Activated naive CD8-positive, alpha-beta T cell (primary cell): ENCODE measurements at regions not wholly inside any gene's neighbourhood (a gene's known extent, or its start where the extent isn't known, plus 50 kb on each side); places are given as distances from the start of the nearest gene placed in this dataset.
"Not testable (repeated sequence)": the region's sequence is repeated elsewhere in the genome, so short reads cannot be mapped to it uniquely, and the experiment has no call there.

Experiments
- H3K27ac Mint-ChIP-seq: one replicate; pipeline ENCODE4 v1.8.0; 2021; ENCODE audit warnings: mixed read lengths
- H3K27me3 Mint-ChIP-seq: one replicate; pipeline ENCODE4 v1.8.0; 2021; ENCODE audit warnings: mixed read lengths
- H3K36me3 Mint-ChIP-seq: one replicate; pipeline ENCODE4 v1.8.0; 2021; ENCODE audit warnings: mixed read lengths
- H3K4me1 Mint-ChIP-seq: one replicate; pipeline ENCODE4 v1.8.0; 2021; ENCODE audit warnings: low read depth, mixed read lengths
- H3K4me3 Mint-ChIP-seq: one replicate; pipeline ENCODE4 v1.8.0; 2021; ENCODE audit warnings: mild to moderate bottlenecking, mixed read lengths
- H3K9me3 Mint-ChIP-seq: one replicate; pipeline ENCODE4 v1.8.0; 2021; ENCODE audit warnings: low read depth, mixed read lengths

DNA sequence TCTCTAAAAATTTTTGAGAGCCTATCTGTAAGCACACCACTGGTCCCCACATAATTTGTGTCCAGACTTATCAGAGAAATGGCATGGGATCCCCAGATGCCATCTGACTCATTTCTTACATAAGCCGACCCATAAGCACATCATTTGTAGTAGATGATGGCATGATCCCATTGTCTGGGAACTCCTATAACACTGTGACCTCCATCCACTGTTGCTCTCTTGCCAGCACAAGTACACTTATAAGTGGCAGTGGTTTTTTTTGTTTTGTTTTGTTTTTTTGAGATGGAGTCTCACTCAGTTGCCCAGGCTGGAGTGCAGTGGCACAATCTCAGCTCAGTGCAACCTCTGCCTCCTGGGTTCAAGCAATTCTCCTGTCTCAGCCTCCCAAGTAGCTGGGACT, 350.7 kb upstream of the ZFHX3 start:
- not testable (repeated sequence) for H3K4me1 Mint-ChIP-seq, H3K27me3 Mint-ChIP-seq, H3K4me3 Mint-ChIP-seq, H3K9me3 Mint-ChIP-seq, H3K27ac Mint-ChIP-seq, H3K36me3 Mint-ChIP-seq

DNA sequence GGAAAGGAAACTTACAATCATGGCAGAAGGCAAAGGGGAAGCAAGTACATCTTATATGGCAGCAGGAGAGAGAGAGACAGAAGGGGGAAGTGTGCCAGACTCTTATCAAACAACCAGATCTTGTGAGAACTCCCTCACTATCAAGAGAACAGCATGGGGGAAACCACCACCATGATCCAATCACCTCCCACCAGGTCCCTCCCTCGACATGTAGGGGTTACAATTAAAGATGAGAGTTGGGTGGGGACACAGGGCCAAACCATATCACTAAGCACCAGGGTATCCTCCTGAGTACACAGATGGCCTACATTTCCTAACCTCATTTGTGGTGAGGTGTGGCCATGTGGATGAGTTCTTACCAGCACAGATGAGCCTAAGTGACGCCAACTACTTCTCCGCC, 348.6 kb upstream of the ZFHX3 start:
- Mint-ChIP-seq H3K36me3 (no peaks in the 10 kb centered on the region), H3K27ac (no peak overlapping the region)

GRCh38 chr16:73390936-73391335, 343.0 kb upstream of the ZFHX3 start:
- H3K27ac Mint-ChIP-seq, result no peak overlapping the region
- H3K27me3 Mint-ChIP-seq, result no peaks in the 10 kb centered on the region
- H3K4me3 Mint-ChIP-seq, result no peak overlapping the region
- no peaks in the 10 kb centered on the region for H3K36me3 Mint-ChIP-seq
- no peaks in the 10 kb centered on the region for H3K4me1 Mint-ChIP-seq
- no peaks in the 10 kb centered on the region for H3K9me3 Mint-ChIP-seq

More for the DNA sequence above, 348.6 kb upstream of the ZFHX3 start:
- Mint-ChIP-seq H3K4me1 (no peaks in the 10 kb centered on the region), H3K9me3 (no peaks in the 10 kb centered on the region), H3K4me3 (no peak overlapping the region), H3K27me3 (peaks cover 1% of the 10 kb centered on the region)

DNA sequence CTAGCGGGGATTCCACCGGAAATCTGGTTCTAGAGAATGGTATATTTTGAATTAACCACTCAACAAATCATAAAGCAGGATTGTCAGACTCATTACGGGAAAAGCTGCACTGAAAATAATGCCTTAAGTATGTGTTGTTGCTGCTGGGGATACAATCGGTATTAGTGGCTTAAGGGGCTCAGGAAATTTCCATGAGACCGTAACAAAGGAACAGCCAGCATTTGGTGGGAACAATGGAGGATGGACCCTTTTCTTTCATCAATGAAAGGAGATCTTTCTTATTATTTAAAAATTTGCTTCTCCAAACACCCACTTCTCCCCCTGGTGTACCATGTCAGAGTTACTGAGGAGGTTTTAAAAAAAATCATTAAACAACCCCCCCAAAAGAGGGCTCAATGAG, 342.6 kb upstream of the ZFHX3 start:
- no peak overlapping the region for H3K27ac Mint-ChIP-seq
- H3K4me3 Mint-ChIP-seq, result no peak overlapping the region
- H3K4me1 Mint-ChIP-seq, result no peaks in the 10 kb centered on the region
- H3K9me3 Mint-ChIP-seq, result no peaks in the 10 kb centered on the region
- H3K27me3 Mint-ChIP-seq, result no peaks in the 10 kb centered on the region
- no peaks in the 10 kb centered on the region for H3K36me3 Mint-ChIP-seq

DNA sequence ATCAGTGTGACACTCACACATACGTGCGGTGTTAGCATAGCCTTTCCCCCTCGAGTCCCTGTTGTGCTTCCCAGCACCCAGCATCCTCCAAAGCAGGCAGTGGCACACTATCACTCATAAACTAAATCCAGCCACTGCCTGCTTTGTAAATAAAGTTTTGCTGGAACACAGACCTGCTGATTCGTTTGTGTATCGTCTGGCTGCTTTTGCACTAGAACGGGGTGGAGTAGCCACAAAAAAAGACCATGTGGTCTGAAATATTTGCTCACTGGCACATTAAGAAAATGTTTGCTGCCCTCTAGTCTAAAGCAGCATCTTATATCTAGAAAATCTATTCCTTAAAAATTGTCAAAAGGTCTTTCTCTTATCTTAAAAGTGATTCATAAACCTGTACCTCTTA, 341.2 kb upstream of the ZFHX3 start:
- Mint-ChIP-seq H3K4me3 (no peak overlapping the region), H3K36me3 (no peaks in the 10 kb centered on the region), H3K4me1 (no peaks in the 10 kb centered on the region), H3K27ac (no peak overlapping the region), H3K9me3 (no peaks in the 10 kb centered on the region), H3K27me3 (no peaks in the 10 kb centered on the region)

DNA sequence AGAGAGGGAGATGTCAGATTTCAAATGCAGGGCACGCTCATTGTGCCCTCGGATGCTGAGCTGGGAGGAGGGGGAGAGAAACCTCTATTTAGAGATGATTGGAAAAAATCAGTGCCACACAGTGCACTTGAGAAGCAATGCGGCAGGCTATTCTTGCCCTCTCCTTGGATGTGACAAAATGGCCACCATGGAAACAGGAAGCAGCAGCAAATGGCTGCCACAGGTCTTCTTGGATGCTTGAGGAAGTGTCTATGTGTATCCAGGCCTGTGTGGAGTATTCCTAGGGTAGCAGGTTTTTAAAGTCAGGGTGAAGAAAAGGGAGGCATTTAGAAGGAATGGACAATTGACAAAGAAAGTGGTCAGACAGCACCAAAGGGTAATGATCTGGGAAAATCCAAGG, 340.1 kb upstream of the ZFHX3 start:
- H3K27ac Mint-ChIP-seq, result no peak overlapping the region
- no peaks in the 10 kb centered on the region for H3K4me1 Mint-ChIP-seq
- H3K27me3 Mint-ChIP-seq, result no peaks in the 10 kb centered on the region
- no peaks in the 10 kb centered on the region for H3K9me3 Mint-ChIP-seq
- H3K4me3 Mint-ChIP-seq, result no peak overlapping the region
- H3K36me3 Mint-ChIP-seq, result no peaks in the 10 kb centered on the region

- no peaks in the 10 kb centered on the region for H3K9me3 Mint-ChIP-seq
- no peaks in the 10 kb centered on the region for H3K36me3 Mint-ChIP-seq
- no peak overlapping the region for H3K4me3 Mint-ChIP-seq
- H3K4me1 Mint-ChIP-seq, result no peaks in the 10 kb centered on the region
- no peak overlapping the region for H3K27ac Mint-ChIP-seq
- no peaks in the 10 kb centered on the region for H3K27me3 Mint-ChIP-seq
Observed at GRCh38 chr16:73385696-73386095, 337.8 kb upstream of the ZFHX3 start.

GRCh38 chr16:73384506-73385089, 336.7 kb upstream of the ZFHX3 start:
- no peak overlapping the region for H3K4me3 Mint-ChIP-seq
- H3K27ac Mint-ChIP-seq, result no peak overlapping the region
- no peaks in the 10 kb centered on the region for H3K27me3 Mint-ChIP-seq
- H3K4me1 Mint-ChIP-seq, result no peaks in the 10 kb centered on the region
- no peaks in the 10 kb centered on the region for H3K9me3 Mint-ChIP-seq
- H3K36me3 Mint-ChIP-seq, result no peaks in the 10 kb centered on the region

DNA sequence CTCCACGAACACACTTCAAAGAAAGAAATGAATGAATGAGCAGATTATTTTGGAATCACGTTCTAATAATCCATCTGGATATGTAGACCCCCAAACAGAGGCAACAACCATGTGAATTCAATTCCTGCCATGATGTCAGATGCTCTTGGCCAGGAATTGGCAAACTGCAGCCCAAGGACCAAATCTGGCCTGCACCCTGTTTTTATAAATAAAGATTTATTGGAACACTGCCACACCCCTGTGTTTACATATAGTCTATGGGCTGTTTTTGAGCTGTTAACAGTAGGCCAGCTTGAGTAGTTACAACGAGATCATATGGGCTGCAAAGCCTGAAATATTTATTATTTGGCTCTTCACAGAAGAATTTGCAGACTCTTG, 336.0 kb upstream of the ZFHX3 start:
- Mint-ChIP-seq H3K4me3 (no peak overlapping the region), H3K9me3 (no peaks in the 10 kb centered on the region), H3K27me3 (no peaks in the 10 kb centered on the region), H3K27ac (no peak overlapping the region), H3K36me3 (no peaks in the 10 kb centered on the region), H3K4me1 (no peaks in the 10 kb centered on the region)

- Mint-ChIP-seq H3K9me3 (no peaks in the 10 kb centered on the region), H3K36me3 (no peaks in the 10 kb centered on the region), H3K27me3 (no peaks in the 10 kb centered on the region), H3K27ac (no peak overlapping the region), H3K4me1 (no peaks in the 10 kb centered on the region), H3K4me3 (no peak overlapping the region)
Observed at GRCh38 chr16:73383195-73383987, 335.5 kb upstream of the ZFHX3 start.

DNA sequence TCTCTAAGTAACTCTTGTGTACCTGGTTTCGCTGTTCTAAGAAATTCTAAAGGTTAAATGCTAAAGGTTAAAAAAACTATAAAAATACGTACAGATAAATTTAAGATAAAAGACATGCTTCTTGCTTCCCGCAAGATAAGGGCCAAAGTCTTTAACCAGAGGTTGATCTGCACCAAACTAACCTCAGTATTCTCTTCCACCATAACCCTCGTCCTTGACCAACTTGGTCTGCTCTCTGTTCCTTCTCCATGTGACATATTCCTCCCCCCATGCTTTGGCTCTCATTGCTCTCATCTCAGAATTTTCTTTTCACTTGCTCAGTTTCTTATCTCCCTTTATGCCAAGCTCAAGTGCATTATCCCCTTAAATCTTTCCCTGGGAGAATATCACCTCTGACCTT, 330.5 kb upstream of the ZFHX3 start:
- Mint-ChIP-seq H3K27me3 (peaks cover 3% of the 10 kb centered on the region), H3K4me3 (no peak overlapping the region), H3K36me3 (no peaks in the 10 kb centered on the region), H3K27ac (no peak overlapping the region), H3K4me1 (no peaks in the 10 kb centered on the region), H3K9me3 (no peaks in the 10 kb centered on the region)

GRCh38 chr16:73371584-73372319, 323.8 kb upstream of the ZFHX3 start:
- Mint-ChIP-seq H3K36me3 (no peaks in the 10 kb centered on the region), H3K27ac (no peak overlapping the region), H3K4me3 (no peak overlapping the region), H3K9me3 (no peaks in the 10 kb centered on the region), H3K27me3 (no peaks in the 10 kb centered on the region), H3K4me1 (no peaks in the 10 kb centered on the region)

DNA sequence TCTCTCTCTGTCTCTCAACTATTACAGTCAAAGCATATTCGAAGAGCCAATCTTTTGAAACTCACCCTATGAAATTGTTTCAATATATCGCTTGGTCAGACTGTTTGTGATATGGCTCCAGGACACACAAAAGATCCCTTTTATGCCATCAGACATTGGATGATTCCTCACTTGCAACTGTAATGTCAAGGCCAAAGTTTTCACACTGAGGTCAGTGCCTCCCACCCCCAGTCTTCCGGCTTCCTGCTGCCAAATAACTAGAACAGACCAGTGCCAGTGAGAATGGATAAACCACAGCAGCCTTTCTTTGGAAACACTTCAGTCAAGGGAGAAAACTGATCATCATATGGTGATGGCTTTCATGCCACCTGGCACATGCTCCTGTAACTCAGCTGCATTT, 321.9 kb upstream of the ZFHX3 start:
- H3K4me3 Mint-ChIP-seq, result no peak overlapping the region
- no peaks in the 10 kb centered on the region for H3K4me1 Mint-ChIP-seq
- no peaks in the 10 kb centered on the region for H3K36me3 Mint-ChIP-seq
- no peak overlapping the region for H3K27ac Mint-ChIP-seq
- peaks cover 2% of the 10 kb centered on the region for H3K27me3 Mint-ChIP-seq
- no peaks in the 10 kb centered on the region for H3K9me3 Mint-ChIP-seq

DNA sequence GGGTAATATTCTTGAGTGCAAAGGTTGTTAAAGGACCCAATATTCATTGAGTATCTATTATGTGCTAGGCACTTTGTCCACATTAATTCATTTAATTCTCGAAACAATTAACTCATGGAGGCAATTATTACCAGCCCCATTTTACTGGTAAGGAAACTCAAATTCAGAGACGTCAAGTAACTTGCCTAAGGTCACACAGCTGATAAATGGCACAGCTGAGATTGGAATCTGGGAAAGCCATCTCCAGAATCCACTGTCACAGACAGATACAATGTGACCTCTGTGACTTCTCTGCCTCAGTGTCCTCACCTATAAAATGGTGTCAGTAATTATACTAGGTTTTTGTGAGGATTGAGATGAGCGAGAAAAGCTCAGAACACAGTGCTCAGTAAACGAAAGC, 320.8 kb upstream of the ZFHX3 start:
- H3K27ac Mint-ChIP-seq, result no peak overlapping the region
- no peaks in the 10 kb centered on the region for H3K4me1 Mint-ChIP-seq
- H3K27me3 Mint-ChIP-seq, result peaks cover 2% of the 10 kb centered on the region
- H3K9me3 Mint-ChIP-seq, result no peaks in the 10 kb centered on the region
- H3K4me3 Mint-ChIP-seq, result no peak overlapping the region
- no peaks in the 10 kb centered on the region for H3K36me3 Mint-ChIP-seq

GRCh38 chr16:73365016-73365551, 317.2 kb upstream of the ZFHX3 start:
- peaks cover 2% of the 10 kb centered on the region for H3K27me3 Mint-ChIP-seq
- no peak overlapping the region for H3K4me3 Mint-ChIP-seq
- H3K27ac Mint-ChIP-seq, result no peak overlapping the region
- H3K9me3 Mint-ChIP-seq, result no peaks in the 10 kb centered on the region
- no peaks in the 10 kb centered on the region for H3K4me1 Mint-ChIP-seq
- no peaks in the 10 kb centered on the region for H3K36me3 Mint-ChIP-seq
